ENCODE measurements at regions not wholly inside any gene's neighbourhood (a gene's known extent, or its start where the extent isn't known, plus 50 kb on each side); places are given as distances from the start of the nearest gene placed in this dataset.

DNA sequence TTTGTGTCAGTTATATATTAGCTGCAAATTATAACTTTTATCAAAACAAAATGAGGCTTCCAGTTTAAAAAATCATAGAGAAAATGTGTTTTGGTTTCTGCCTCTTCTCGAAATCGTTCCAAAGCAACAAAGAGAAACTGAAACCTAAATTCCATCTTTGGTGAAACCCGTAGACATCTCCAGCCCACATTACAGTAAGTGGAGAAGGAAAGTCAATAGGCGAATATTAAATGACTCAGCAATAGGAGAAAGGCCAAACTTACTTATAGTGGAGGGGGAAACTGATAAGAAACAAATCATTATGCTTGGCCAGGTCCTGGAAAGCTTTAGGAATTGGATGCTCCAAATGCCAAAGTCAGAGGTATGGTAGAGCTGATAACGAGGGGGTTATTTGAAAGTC, 103.0 kb upstream of the SHISA6 start:
- Histone ChIP-seq H3K9ac (ENCODE audit: extremely low read depth, insufficient read length, low read length) (no peak overlapping the region), H2AFZ (ENCODE audit: low read length) (no peak overlapping the region), H3K4ac (ENCODE audit: low read depth, low read length) (no peak overlapping the region), H3K9me3 (ENCODE audit: control insufficient read depth, low read depth, low read length) (no peaks in the 10 kb centered on the region), H3K23me2 (ENCODE audit: insufficient read length, low read depth, low read length, poor library complexity, severe bottlenecking) (no peaks in the 10 kb centered on the region), H2BK12ac (ENCODE audit: insufficient read length, low read depth, low read length) (no peak overlapping the region), H2AK5ac (ENCODE audit: insufficient read length, low read length) (no peak overlapping the region), H2BK20ac (ENCODE audit: low read depth, low read length, poor library complexity, severe bottlenecking) (no peak overlapping the region), H4K8ac (replicated peaks; ENCODE audit: insufficient read length, low read depth, low read length) (no peak overlapping the region), H3K4me2 (ENCODE audit: insufficient read depth, insufficient read length, low read length) (no peak overlapping the region), H4K5ac (ENCODE audit: insufficient read length, low read depth, low read length) (no peak overlapping the region), H3K23ac (ENCODE audit: insufficient read length, low read depth, low read length) (no peak overlapping the region), H3K4me1 (ENCODE audit: insufficient read depth, low read length) (no peaks in the 10 kb centered on the region), H3K18ac (ENCODE audit: insufficient read length, low read depth, low read length) (no peak overlapping the region), H3K27ac (ENCODE audit: insufficient read length, low read depth, low read length) (no peak overlapping the region), H3T11ph (ENCODE audit: low read length) (no peak overlapping the region), H2BK120ac (ENCODE audit: low read depth, low read length, poor library complexity, severe bottlenecking) (no peak overlapping the region), H4K20me1 (ENCODE audit: control insufficient read depth, insufficient read depth, insufficient read length) (no peaks in the 10 kb centered on the region), H3K79me1 (ENCODE audit: insufficient read depth, low read depth, low read length, poor library complexity, severe bottlenecking) (no peaks in the 10 kb centered on the region), H4K91ac (ENCODE audit: insufficient read length, low read depth, low read length) (no peak overlapping the region), H3K79me2 (ENCODE audit: insufficient read depth, low read length) (no peaks in the 10 kb centered on the region), H2BK5ac (ENCODE audit: insufficient read length, low read length) (no peak overlapping the region), H3K14ac (ENCODE audit: insufficient read depth, low read length) (no peak overlapping the region), H2BK15ac (ENCODE audit: low read depth, low read length) (no peak overlapping the region), H3K27me3 (ENCODE audit: insufficient read depth, low read length) (no peaks in the 10 kb centered on the region), H3K56ac (ENCODE audit: insufficient read length, low read depth, low read length) (no peak overlapping the region)
- TF ChIP-seq, protein P1, sequence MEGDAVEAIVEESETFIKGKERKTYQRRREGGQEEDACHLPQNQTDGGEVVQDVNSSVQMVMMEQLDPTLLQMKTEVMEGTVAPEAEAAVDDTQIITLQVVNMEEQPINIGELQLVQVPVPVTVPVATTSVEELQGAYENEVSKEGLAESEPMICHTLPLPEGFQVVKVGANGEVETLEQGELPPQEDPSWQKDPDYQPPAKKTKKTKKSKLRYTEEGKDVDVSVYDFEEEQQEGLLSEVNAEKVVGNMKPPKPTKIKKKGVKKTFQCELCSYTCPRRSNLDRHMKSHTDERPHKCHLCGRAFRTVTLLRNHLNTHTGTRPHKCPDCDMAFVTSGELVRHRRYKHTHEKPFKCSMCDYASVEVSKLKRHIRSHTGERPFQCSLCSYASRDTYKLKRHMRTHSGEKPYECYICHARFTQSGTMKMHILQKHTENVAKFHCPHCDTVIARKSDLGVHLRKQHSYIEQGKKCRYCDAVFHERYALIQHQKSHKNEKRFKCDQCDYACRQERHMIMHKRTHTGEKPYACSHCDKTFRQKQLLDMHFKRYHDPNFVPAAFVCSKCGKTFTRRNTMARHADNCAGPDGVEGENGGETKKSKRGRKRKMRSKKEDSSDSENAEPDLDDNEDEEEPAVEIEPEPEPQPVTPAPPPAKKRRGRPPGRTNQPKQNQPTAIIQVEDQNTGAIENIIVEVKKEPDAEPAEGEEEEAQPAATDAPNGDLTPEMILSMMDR (conservative IDR thresholded peaks at IDR 0.05): no peak
- Mint-ChIP-seq H3K27me3 (ENCODE audit: low read depth) (peaks cover under 1% of the 10 kb centered on the region; the same call in 1 of the 2 replicates), H3K9me3 (no peaks in the 10 kb centered on the region; a peak in 2 of 5 replicates), H3K4me3 (no peak overlapping the region), H3K4me1 (no peaks in the 10 kb centered on the region), H3K27ac (no peak overlapping the region), H3K36me3 (ENCODE audit: insufficient read depth in 1 of 3, low read depth in 3 of 3) (no peaks in the 10 kb centered on the region)
- DNase-seq: no peak
- no CpG with 5 or more reads among the region's 5 CpGs for WGBS (ENCODE audit: extremely low coverage, insufficient read length, low lambda C conversion rate)
